PC-3 (cell line): ENCODE measurements at regions not wholly inside any gene's neighbourhood (a gene's known extent, or its start where the extent isn't known, plus 50 kb on each side); places are given as distances from the start of the nearest gene placed in this dataset.

Experiments used
- EZH2 ChIP-seq: fragments of 300-600 bp; sonication (generic); IDR thresholded peaks from one replicate; pipeline ENCODE4 v1.6.1; 2017; ENCODE audit warnings: antibody characterized with exemption, mild to moderate bottlenecking, low read length; ENCODE audit not compliant: unreplicated experiment
- EZH2phosphoT487 ChIP-seq: fragments of 300-600 bp; sonication (generic); IDR thresholded peaks from 2 replicates; pipeline ENCODE4 v1.6.1; 2018; ENCODE audit warnings: mild to moderate bottlenecking, antibody characterized with exemption, low read length, borderline replicate concordance
- TF ChIP-seq, protein P1 (sequence below): fragments of 300-600 bp; sonication (generic); conservative IDR thresholded peaks from 2 replicates; pipeline ENCODE4 v1.5.1; 2017; ENCODE audit warnings: antibody characterized with exemption, low read depth, mild to moderate bottlenecking, low read length

DNA sequence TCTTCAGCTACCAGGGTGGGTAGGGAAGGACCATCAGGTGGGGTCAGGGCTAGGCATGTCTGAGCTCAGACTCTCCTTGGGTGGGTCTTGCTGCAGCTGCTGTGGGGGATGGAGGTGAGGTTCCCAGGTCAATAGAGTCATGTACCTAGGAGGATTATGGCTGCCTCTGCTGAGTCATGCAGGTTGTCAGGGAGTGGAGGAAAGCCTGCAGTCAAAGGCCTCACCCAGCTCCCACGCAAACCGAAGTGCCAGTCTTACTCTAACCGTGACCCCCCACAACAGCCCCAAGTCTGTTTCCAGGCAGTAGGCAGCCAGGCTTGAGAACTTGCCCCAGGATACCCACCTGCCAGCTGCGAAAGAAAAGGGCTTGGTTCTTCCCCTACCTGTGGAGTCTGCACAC lies 113.6 kb upstream of the GALNT5 start:
- no peak for TF ChIP-seq EZH2phosphoT487
- TF ChIP-seq, protein P1, sequence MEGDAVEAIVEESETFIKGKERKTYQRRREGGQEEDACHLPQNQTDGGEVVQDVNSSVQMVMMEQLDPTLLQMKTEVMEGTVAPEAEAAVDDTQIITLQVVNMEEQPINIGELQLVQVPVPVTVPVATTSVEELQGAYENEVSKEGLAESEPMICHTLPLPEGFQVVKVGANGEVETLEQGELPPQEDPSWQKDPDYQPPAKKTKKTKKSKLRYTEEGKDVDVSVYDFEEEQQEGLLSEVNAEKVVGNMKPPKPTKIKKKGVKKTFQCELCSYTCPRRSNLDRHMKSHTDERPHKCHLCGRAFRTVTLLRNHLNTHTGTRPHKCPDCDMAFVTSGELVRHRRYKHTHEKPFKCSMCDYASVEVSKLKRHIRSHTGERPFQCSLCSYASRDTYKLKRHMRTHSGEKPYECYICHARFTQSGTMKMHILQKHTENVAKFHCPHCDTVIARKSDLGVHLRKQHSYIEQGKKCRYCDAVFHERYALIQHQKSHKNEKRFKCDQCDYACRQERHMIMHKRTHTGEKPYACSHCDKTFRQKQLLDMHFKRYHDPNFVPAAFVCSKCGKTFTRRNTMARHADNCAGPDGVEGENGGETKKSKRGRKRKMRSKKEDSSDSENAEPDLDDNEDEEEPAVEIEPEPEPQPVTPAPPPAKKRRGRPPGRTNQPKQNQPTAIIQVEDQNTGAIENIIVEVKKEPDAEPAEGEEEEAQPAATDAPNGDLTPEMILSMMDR = no peak
- TF ChIP-seq EZH2 = no peak
